HEK293 (cell line): ENCODE measurements at regions not wholly inside any gene's neighbourhood (a gene's known extent, or its start where the extent isn't known, plus 50 kb on each side); places are given as distances from the start of the nearest gene placed in this dataset.

Source experiments
- CTCF ChIA-PET: fragments of 350-600 bp; formaldehyde crosslinking; extraction: SDS; loops from one replicate; lab custom pipeline; 2021; ENCODE audit warnings: antibody characterized with exemption; lab: Yijun Ruan, JAX
- POLR2A ChIA-PET: fragments of 300-600 bp; formaldehyde crosslinking; extraction: SDS; loops from one replicate; lab custom pipeline; 2020; ENCODE audit warnings: antibody characterized with exemption, inconsistent platforms; lab: Yijun Ruan, JAX
- H3K27ac ChIP-seq: fragments of 200-500 bp; sonication (Bioruptor generic); 2 replicates; pipeline ENCODE4 v1.5.1; 2014; ENCODE audit warnings: low read depth, low read length, control low read depth, inconsistent platforms; ENCODE audit errors: extremely low read depth
- H3K36me3 ChIP-seq, 2 experiments: fragments of 200-500 bp in 1 of 2; sonication (Bioruptor generic) in 1 of 2; 1 replicate in 1 of 2; 2 replicates in 1 of 2; pipeline ENCODE4 v1.5.1; 2014 to 2017; ENCODE audit warnings: inconsistent platforms in 2 of 2, low read length in 2 of 2; ENCODE audit not compliant: control insufficient read depth in 2 of 2, insufficient read depth in 1 of 2
- H3K4me1 ChIP-seq: fragments of 200-500 bp; sonication (Bioruptor generic); 2 replicates; pipeline ENCODE4 v1.5.1; 2014; ENCODE audit warnings: mild to moderate bottlenecking, low read length, inconsistent platforms; ENCODE audit not compliant: control insufficient read depth, insufficient read depth
- H3K4me3 ChIP-seq: 2 replicates; pipeline ENCODE4 v1.5.1; 2011; ENCODE audit warnings: low read depth, mild to moderate bottlenecking, control low read depth, low read length, moderate library complexity
- H3K9me3 ChIP-seq: fragments of 200-500 bp; sonication (Bioruptor generic); 2 replicates; pipeline ENCODE4 v1.5.1; 2014; ENCODE audit warnings: low read depth, low read length, inconsistent platforms; ENCODE audit not compliant: control insufficient read depth, insufficient read depth
- EGR2 ChIP-seq: fragments of 450-650 bp; formaldehyde crosslinking; IDR thresholded peaks from 2 replicates; pipeline ENCODE4 v1.5.1; 2016; ENCODE audit warnings: low read depth, missing biosample characterization, missing genetic modification characterization
- GLIS1 ChIP-seq: fragments of 450-650 bp; formaldehyde crosslinking; IDR thresholded peaks from 2 replicates; pipeline ENCODE4 v1.5.1; 2016; ENCODE audit warnings: missing biosample characterization, missing genetic modification characterization
- HOXA7 ChIP-seq: sonication (generic); formaldehyde crosslinking; IDR thresholded peaks from 2 replicates; pipeline ENCODE4 v1.8.1; 2022; ENCODE audit warnings: missing genetic modification reagents, borderline replicate concordance
- HOXC10 ChIP-seq: sonication (generic); formaldehyde crosslinking; IDR thresholded peaks from 2 replicates; pipeline ENCODE4 v1.8.1; 2023; ENCODE audit warnings: mild to moderate bottlenecking, missing genetic modification reagents
- KLF1 ChIP-seq: fragments of 450-650 bp; formaldehyde crosslinking; IDR thresholded peaks from 2 replicates; pipeline ENCODE4 v1.5.1; 2016; ENCODE audit warnings: missing biosample characterization, missing genetic modification characterization
- KLF7 ChIP-seq: fragments of 450-650 bp; formaldehyde crosslinking; IDR thresholded peaks from 2 replicates; pipeline ENCODE4 v1.5.1; 2016; ENCODE audit warnings: missing biosample characterization, missing genetic modification characterization, borderline replicate concordance
- OSR2 ChIP-seq: fragments of 450-650 bp; formaldehyde crosslinking; IDR thresholded peaks from 2 replicates; pipeline ENCODE4 v1.5.1; 2016; ENCODE audit warnings: missing biosample characterization, missing genetic modification characterization
- SETDB1 ChIP-seq: IDR thresholded peaks from one replicate; pipeline ENCODE4 v1.6.1; 2017; ENCODE audit warnings: mild to moderate bottlenecking, low read length, moderate library complexity, mixed read lengths; ENCODE audit not compliant: insufficient read length
- SP2 ChIP-seq: fragments of 450-650 bp; formaldehyde crosslinking; IDR thresholded peaks from 2 replicates; pipeline ENCODE4 v1.5.1; 2016; ENCODE audit warnings: missing biosample characterization, missing genetic modification characterization
- WT1 ChIP-seq: fragments of 450-650 bp; formaldehyde crosslinking; IDR thresholded peaks from 2 replicates; pipeline ENCODE4 v1.5.1; 2016; ENCODE audit warnings: missing biosample characterization, missing genetic modification characterization
- ZBTB21 ChIP-seq: fragments of 450-650 bp; formaldehyde crosslinking; IDR thresholded peaks from 2 replicates; pipeline ENCODE4 v1.5.1; 2017; ENCODE audit warnings: missing biosample characterization, missing genetic modification characterization
- ZNF112 ChIP-seq: fragments of 450-650 bp; formaldehyde crosslinking; IDR thresholded peaks from 2 replicates; pipeline ENCODE4 v1.5.0; 2017; ENCODE audit warnings: missing biosample characterization, missing genetic modification characterization
- ZNF133 ChIP-seq: fragments of 450-650 bp; formaldehyde crosslinking; IDR thresholded peaks from 2 replicates; pipeline ENCODE4 v1.5.1; 2016; ENCODE audit warnings: missing biosample characterization, missing genetic modification characterization
- ZNF175 ChIP-seq: fragments of 450-650 bp; formaldehyde crosslinking; IDR thresholded peaks from 2 replicates; pipeline ENCODE4 v1.5.1; 2016; ENCODE audit warnings: missing biosample characterization, missing genetic modification characterization
- ZNF223 ChIP-seq: fragments of 450-650 bp; formaldehyde crosslinking; IDR thresholded peaks from 2 replicates; pipeline ENCODE4 v1.5.1; 2016; ENCODE audit warnings: missing biosample characterization, missing genetic modification characterization
- ZNF248 ChIP-seq: fragments of 450-650 bp; formaldehyde crosslinking; IDR thresholded peaks from 2 replicates; pipeline ENCODE4 v1.5.1; 2017; ENCODE audit warnings: missing biosample characterization, missing genetic modification characterization
- ZNF394 ChIP-seq: fragments of 450-650 bp; formaldehyde crosslinking; IDR thresholded peaks from 2 replicates; pipeline ENCODE4 v1.5.1; 2016; ENCODE audit warnings: missing biosample characterization, missing genetic modification characterization, mild to moderate bottlenecking, moderate library complexity, borderline replicate concordance
- ZNF404 ChIP-seq: fragments of 450-650 bp; formaldehyde crosslinking; IDR thresholded peaks from 2 replicates; pipeline ENCODE4 v1.5.1; 2017; ENCODE audit warnings: missing biosample characterization, missing genetic modification characterization
- ZNF514 ChIP-seq: fragments of 450-650 bp; formaldehyde crosslinking; IDR thresholded peaks from 2 replicates; pipeline ENCODE4 v1.5.1; 2016; ENCODE audit warnings: missing biosample characterization, missing genetic modification characterization
- ZNF558 ChIP-seq: fragments of 450-650 bp; formaldehyde crosslinking; IDR thresholded peaks from 2 replicates; pipeline ENCODE4 v1.5.1; 2016; ENCODE audit warnings: missing biosample characterization, missing genetic modification characterization
- ZNF585B ChIP-seq: fragments of 450-650 bp; formaldehyde crosslinking; IDR thresholded peaks from 2 replicates; pipeline ENCODE4 v1.5.1; 2016; ENCODE audit warnings: missing biosample characterization, missing genetic modification characterization
- ZNF610 ChIP-seq: fragments of 450-650 bp; formaldehyde crosslinking; IDR thresholded peaks from 2 replicates; pipeline ENCODE4 v1.5.1; 2016; ENCODE audit warnings: missing biosample characterization, missing genetic modification characterization, borderline replicate concordance
- ZNF626 ChIP-seq: fragments of 450-650 bp; sonication (Bioruptor Pico); formaldehyde crosslinking; IDR thresholded peaks from 2 replicates; pipeline ENCODE4 v1.5.1; 2018; ENCODE audit warnings: missing biosample characterization, missing genetic modification characterization, inconsistent platforms
- ZNF664 ChIP-seq: fragments of 450-650 bp; formaldehyde crosslinking; IDR thresholded peaks from 2 replicates; pipeline ENCODE4 v1.5.1; 2016; ENCODE audit warnings: missing biosample characterization, missing genetic modification characterization
- ZNF677 ChIP-seq: fragments of 450-650 bp; IDR thresholded peaks from 2 replicates; pipeline ENCODE4 v1.5.0; 2018; ENCODE audit warnings: missing biosample characterization, mild to moderate bottlenecking, missing genetic modification characterization, moderate library complexity
- TF ChIP-seq, protein P1 (sequence below): fragments of 450-650 bp; formaldehyde crosslinking; IDR thresholded peaks from 2 replicates; pipeline ENCODE4 v1.5.1; 2016; ENCODE audit warnings: missing biosample characterization, missing genetic modification characterization
- TF ChIP-seq, protein P2 (sequence below): fragments of 450-650 bp; IDR thresholded peaks from 2 replicates; pipeline ENCODE4 v1.5.1; 2018; ENCODE audit warnings: missing biosample characterization, missing genetic modification characterization
- TF ChIP-seq, protein P3 (sequence below): fragments of 450-650 bp; formaldehyde crosslinking; IDR thresholded peaks from 2 replicates; pipeline ENCODE4 v1.5.1; 2016; ENCODE audit warnings: missing biosample characterization, missing genetic modification characterization

DNA sequence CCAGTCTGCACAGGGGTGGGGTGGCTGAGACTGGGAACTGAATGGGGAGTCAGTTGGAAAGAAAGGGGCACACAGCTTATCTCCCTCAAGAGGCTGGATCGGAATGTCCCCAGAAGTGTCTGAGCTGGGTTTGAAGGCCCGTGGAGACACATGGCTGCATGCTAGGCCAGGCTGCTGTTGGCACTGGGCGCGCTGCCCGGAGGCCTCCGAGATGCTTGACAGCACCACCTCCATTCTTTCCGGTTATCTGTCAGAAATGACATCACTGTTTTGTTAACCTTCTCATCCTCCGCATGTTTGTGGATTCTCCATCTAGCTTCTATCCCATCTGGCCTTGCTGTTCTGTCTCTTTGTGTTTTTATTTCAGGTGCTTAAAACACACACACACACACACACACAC is 85.5 kb downstream of the APIP start:
- H3K27ac ChIP-seq, result no peak overlapping the region
- CTCF ChIA-PET, result interaction anchor here (0.7 to 2.3 kb wide), 4 partner anchors 10 to 561 kb away, joined by 3 to 9 read pairs (median 4); no protein-coding TSS in a partner anchor
- POLR2A ChIA-PET, result interaction anchor here (0.6 kb wide), 1 partner anchor 10 kb away, joined by 5 read pairs; no protein-coding TSS in a partner anchor

DNA sequence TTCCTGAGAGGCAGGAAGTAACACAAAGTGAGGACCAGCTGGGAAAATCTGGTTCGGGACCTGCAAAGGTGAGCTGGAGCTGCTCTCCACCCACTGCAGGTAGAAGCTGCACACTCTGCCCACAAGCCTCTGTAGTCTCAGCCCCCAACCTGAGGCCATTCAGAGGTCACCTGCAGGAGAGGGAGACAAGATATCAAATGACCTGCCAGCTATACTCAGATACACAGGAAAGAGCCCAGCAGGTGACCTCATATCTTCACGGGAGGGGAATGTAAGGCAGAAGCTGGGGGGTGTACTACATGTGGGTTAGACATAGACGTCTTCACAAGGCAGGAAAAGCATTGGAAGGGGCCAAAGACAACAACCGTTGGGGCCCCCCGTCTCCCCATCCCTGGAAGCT is 86.1 kb downstream of the APIP start:
- CTCF ChIA-PET, result interaction anchor here (0.6 to 2.3 kb wide), 4 partner anchors 11 to 562 kb away, joined by 3 to 9 read pairs (median 4); no protein-coding TSS in a partner anchor
- POLR2A ChIA-PET, result no interaction called here

More for the DNA sequence above, 85.5 kb downstream of the APIP start:
- H3K9me3 ChIP-seq, result no peaks in the 10 kb centered on the region
- no peaks in the 10 kb centered on the region for H3K36me3 ChIP-seq
- no peak for TF ChIP-seq ZNF394
- no peak for TF ChIP-seq KLF1 (tag by site-specific recombination)
- no peak for TF ChIP-seq HOXC10 (CRISPR knock-in tag)
- no peak for TF ChIP-seq ZNF664 (tag by site-specific recombination)
- TF ChIP-seq ZNF610, result no peak
- TF ChIP-seq ZNF133, result no peak
- TF ChIP-seq SP2 (tag by site-specific recombination), result no peak
- TF ChIP-seq ZNF558 (tag by site-specific recombination), result no peak
- no peak for TF ChIP-seq ZNF223 (tag by site-specific recombination)
- no peak for TF ChIP-seq ZNF248
- no peak for TF ChIP-seq ZNF677 (tag by site-specific recombination)
- H3K4me3 ChIP-seq, result no peak overlapping the region
- no peaks in the 10 kb centered on the region for H3K4me1 ChIP-seq

DNA sequence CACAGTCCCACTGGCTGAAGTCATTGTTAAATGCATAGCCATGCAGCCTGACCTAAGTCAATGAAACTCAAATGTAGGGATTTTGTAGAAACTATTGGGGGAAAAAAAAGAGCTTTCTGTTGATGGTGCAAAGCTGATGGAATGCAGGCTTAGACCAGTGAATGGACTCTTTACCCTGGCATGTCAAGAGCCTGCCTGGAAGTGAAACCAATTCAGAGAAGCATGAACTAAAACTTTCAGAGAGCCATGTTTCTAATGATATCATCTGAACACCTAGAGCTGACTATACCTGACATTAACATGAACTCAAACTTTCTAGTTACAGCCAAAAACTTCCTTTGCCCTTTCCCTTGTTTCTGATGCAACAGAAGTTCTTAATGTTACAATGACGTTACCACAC is 89.0 kb downstream of the APIP start:
- no peaks in the 10 kb centered on the region for H3K9me3 ChIP-seq
- H3K4me3 ChIP-seq, result no peak overlapping the region
- H3K27ac ChIP-seq, result no peak overlapping the region
- no peaks in the 10 kb centered on the region for H3K4me1 ChIP-seq
- TF ChIP-seq ZNF585B (tag by site-specific recombination), result no peak
- no peak for TF ChIP-seq ZNF175 (tag by site-specific recombination)
- no peaks in the 10 kb centered on the region for H3K36me3 ChIP-seq
- ChIA-PET CTCF (no interaction called here), POLR2A (interaction anchor here (0.5 kb wide), 1 partner anchor 72 kb away, joined by 5 read pairs; no protein-coding TSS in a partner anchor)

More for the DNA sequence above, 86.1 kb downstream of the APIP start:
- 0 out of 2 replicates have a peak, but pooled peaks have one; percentile 18 for TF ChIP-seq EGR2 (tag by site-specific recombination)
- TF ChIP-seq ZBTB21 (tag by site-specific recombination), result no peak
- peak; percentile 56 for TF ChIP-seq GLIS1
- TF ChIP-seq, protein P1, sequence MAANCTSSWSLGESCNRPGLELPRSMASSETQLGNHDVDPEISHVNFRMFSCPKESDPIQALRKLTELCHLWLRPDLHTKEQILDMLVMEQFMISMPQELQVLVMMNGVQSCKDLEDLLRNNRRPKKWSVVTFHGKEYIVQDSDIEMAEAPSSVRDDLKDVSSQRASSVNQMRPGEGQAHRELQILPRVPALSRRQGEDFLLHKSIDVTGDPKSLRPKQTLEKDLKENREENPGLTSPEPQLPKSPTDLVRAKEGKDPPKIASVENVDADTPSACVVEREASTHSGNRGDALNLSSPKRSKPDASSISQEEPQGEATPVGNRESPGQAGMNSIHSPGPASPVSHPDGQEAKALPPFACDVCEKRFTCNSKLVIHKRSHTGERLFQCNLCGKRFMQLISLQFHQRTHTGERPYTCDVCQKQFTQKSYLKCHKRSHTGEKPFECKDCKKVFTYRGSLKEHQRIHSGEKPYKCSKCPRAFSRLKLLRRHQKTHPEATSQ (tag by site-specific recombination), result no peak
- no peak for TF ChIP-seq ZNF677 (tag by site-specific recombination)
- H3K9me3 ChIP-seq, result no peaks in the 10 kb centered on the region
- no peaks in the 10 kb centered on the region for H3K4me1 ChIP-seq
- H3K27ac ChIP-seq, result no peak overlapping the region
- no peaks in the 10 kb centered on the region for H3K36me3 ChIP-seq
- no peak overlapping the region for H3K4me3 ChIP-seq

DNA sequence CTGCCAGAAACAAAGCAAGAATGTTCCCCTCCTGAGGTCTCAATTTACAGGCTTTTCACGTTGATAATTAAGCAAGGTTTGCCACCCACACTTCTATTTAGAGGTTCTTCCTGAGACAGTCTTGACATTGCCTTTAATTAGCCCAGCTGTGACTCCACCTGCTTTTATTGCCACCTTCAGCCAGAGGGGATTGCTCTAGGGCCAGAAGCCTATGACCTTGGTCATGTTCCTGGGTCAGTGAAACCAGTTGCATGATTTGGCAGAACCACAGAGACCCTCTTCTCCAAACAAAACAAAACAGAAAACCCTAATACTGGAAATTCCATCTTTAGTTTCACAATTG is 89.8 kb downstream of the APIP start:
- ChIA-PET CTCF (no interaction called here), POLR2A (no interaction called here)
- Histone ChIP-seq H3K4me3 (no peak overlapping the region), H3K27ac (no peak overlapping the region), H3K36me3 (no peaks in the 10 kb centered on the region), H3K4me1 (no peaks in the 10 kb centered on the region), H3K9me3 (no peaks in the 10 kb centered on the region)
- TF ChIP-seq ZNF404 (tag by site-specific recombination) (no peak), SETDB1 (no peak), ZNF112 (tag by site-specific recombination) (no peak), ZNF626 (tag by site-specific recombination) (no peak), ZNF514 (tag by site-specific recombination) (no peak), ZNF175 (tag by site-specific recombination) (no peak), KLF7 (tag by site-specific recombination) (no peak), HOXA7 (CRISPR knock-in tag) (no peak), OSR2 (no peak), ZNF558 (tag by site-specific recombination) (no peak), WT1 (tag by site-specific recombination) (no peak)
- TF ChIP-seq, protein P2, sequence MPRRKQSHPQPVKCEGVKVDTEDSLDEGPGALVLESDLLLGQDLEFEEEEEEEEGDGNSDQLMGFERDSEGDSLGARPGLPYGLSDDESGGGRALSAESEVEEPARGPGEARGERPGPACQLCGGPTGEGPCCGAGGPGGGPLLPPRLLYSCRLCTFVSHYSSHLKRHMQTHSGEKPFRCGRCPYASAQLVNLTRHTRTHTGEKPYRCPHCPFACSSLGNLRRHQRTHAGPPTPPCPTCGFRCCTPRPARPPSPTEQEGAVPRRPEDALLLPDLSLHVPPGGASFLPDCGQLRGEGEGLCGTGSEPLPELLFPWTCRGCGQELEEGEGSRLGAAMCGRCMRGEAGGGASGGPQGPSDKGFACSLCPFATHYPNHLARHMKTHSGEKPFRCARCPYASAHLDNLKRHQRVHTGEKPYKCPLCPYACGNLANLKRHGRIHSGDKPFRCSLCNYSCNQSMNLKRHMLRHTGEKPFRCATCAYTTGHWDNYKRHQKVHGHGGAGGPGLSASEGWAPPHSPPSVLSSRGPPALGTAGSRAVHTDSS (tag by site-specific recombination), result no peak
- TF ChIP-seq, protein P3, sequence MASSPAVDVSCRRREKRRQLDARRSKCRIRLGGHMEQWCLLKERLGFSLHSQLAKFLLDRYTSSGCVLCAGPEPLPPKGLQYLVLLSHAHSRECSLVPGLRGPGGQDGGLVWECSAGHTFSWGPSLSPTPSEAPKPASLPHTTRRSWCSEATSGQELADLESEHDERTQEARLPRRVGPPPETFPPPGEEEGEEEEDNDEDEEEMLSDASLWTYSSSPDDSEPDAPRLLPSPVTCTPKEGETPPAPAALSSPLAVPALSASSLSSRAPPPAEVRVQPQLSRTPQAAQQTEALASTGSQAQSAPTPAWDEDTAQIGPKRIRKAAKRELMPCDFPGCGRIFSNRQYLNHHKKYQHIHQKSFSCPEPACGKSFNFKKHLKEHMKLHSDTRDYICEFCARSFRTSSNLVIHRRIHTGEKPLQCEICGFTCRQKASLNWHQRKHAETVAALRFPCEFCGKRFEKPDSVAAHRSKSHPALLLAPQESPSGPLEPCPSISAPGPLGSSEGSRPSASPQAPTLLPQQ (tag by site-specific recombination), result no peak
